GM13976 (cell line): ENCODE measurements at regions not wholly inside any gene's neighbourhood (a gene's known extent, or its start where the extent isn't known, plus 50 kb on each side); places are given as distances from the start of the nearest gene placed in this dataset.

ENCODE experiments used
- DNase-seq: peaks from one replicate; pipeline ENCODE4 v3.0.0; 2012; ENCODE audit warnings: low spot score
- CTCF ChIP-seq: IDR thresholded peaks from 2 replicates; pipeline ENCODE4 v1.5.1; 2012; ENCODE audit warnings: borderline replicate concordance, mild to moderate bottlenecking; ENCODE audit not compliant: insufficient read depth; ENCODE audit errors: extremely low read depth, missing control alignments, control extremely low read depth
- in situ Hi-C: fragments of 300-500 bp; cut with MboI; formaldehyde crosslinking; loops from one replicate; pipeline ENCODE4 v1.12.0; 2022; ENCODE audit warnings: low sequenced_read_pairs, mixed read lengths, inconsistent platforms; ENCODE audit not compliant: unreplicated experiment

- in situ Hi-C loops, result no loop called here
- no peak for DNase-seq
- TF ChIP-seq CTCF, result no peak
Measured at GRCh38 chr16:66159987-66160386, 206.5 kb upstream of the CDH5 start.

- in situ Hi-C loops, result no loop called here
- DNase-seq, result no peak
Measured at GRCh38 chr16:66156538-66156937, 210.0 kb upstream of the CDH5 start.

GRCh38 chr16:66155933-66156332 is 210.6 kb upstream of the CDH5 start:
- no peak for DNase-seq
- in situ Hi-C loops, result no loop called here
- TF ChIP-seq CTCF, result no peak

More at GRCh38 chr16:66156538-66156937, 210.0 kb upstream of the CDH5 start:
- TF ChIP-seq CTCF, result no peak

GRCh38 chr16:66154801-66155200 is 211.7 kb upstream of the CDH5 start:
- no peak for DNase-seq
- in situ Hi-C loops, result no loop called here
- TF ChIP-seq CTCF, result no peak

- in situ Hi-C loops, result no loop called here
- TF ChIP-seq CTCF, result no peak
- DNase-seq, result no peak
Measured at GRCh38 chr16:66152823-66153393, 213.6 kb upstream of the CDH5 start.

GRCh38 chr16:66152181-66152580 is 214.3 kb upstream of the CDH5 start:
- in situ Hi-C loops, result no loop called here
- no peak for DNase-seq
- no peak for TF ChIP-seq CTCF
